Glutamatergic neuron (in vitro differentiated cells): ENCODE measurements at regions not wholly inside any gene's neighbourhood (a gene's known extent, or its start where the extent isn't known, plus 50 kb on each side); places are given as distances from the start of the nearest gene placed in this dataset.

Source experiments
- DNase-seq: peaks from one replicate; pipeline ENCODE4 v3.0.0; 2022
- H3K27ac Mint-ChIP-seq: one replicate; pipeline ENCODE4 v1.8.0; 2020; ENCODE audit warnings: mild to moderate bottlenecking, mixed read lengths, inconsistent platforms; ENCODE audit not compliant: unreplicated experiment
- H3K27me3 Mint-ChIP-seq: one replicate; pipeline ENCODE4 v1.8.0; 2020; ENCODE audit warnings: mild to moderate bottlenecking, moderate library complexity, mixed read lengths, inconsistent platforms; ENCODE audit not compliant: unreplicated experiment
- H3K36me3 Mint-ChIP-seq: one replicate; pipeline ENCODE4 v1.8.0; 2020; ENCODE audit warnings: mild to moderate bottlenecking, mixed read lengths, inconsistent platforms; ENCODE audit not compliant: unreplicated experiment
- H3K4me1 Mint-ChIP-seq: one replicate; pipeline ENCODE4 v1.8.0; 2020; ENCODE audit warnings: mild to moderate bottlenecking, low read depth, mixed read lengths, inconsistent platforms; ENCODE audit not compliant: unreplicated experiment
- H3K4me3 Mint-ChIP-seq: one replicate; pipeline ENCODE4 v1.8.0; 2020; ENCODE audit warnings: mild to moderate bottlenecking, mixed read lengths, inconsistent platforms; ENCODE audit not compliant: unreplicated experiment
- H3K9me3 Mint-ChIP-seq: one replicate; pipeline ENCODE4 v1.8.0; 2020; ENCODE audit warnings: mild to moderate bottlenecking, moderate library complexity, mixed read lengths, inconsistent platforms; ENCODE audit not compliant: unreplicated experiment
- TF ChIP-seq, protein P1 (sequence below): fragments of 200-600 bp; sonication (generic); IDR thresholded peaks from one replicate; pipeline ENCODE4 v1.5.0; 2021; ENCODE audit not compliant: partially characterized antibody, unreplicated experiment

GRCh38 chr12:63319386-63319785 is 168.4 kb upstream of the AVPR1A start:
- H3K36me3 Mint-ChIP-seq, result no peaks in the 10 kb centered on the region
- TF ChIP-seq, protein P1, sequence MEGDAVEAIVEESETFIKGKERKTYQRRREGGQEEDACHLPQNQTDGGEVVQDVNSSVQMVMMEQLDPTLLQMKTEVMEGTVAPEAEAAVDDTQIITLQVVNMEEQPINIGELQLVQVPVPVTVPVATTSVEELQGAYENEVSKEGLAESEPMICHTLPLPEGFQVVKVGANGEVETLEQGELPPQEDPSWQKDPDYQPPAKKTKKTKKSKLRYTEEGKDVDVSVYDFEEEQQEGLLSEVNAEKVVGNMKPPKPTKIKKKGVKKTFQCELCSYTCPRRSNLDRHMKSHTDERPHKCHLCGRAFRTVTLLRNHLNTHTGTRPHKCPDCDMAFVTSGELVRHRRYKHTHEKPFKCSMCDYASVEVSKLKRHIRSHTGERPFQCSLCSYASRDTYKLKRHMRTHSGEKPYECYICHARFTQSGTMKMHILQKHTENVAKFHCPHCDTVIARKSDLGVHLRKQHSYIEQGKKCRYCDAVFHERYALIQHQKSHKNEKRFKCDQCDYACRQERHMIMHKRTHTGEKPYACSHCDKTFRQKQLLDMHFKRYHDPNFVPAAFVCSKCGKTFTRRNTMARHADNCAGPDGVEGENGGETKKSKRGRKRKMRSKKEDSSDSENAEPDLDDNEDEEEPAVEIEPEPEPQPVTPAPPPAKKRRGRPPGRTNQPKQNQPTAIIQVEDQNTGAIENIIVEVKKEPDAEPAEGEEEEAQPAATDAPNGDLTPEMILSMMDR, result no peak
- H3K4me3 Mint-ChIP-seq, result no peak overlapping the region
- no peak overlapping the region for H3K27ac Mint-ChIP-seq
- H3K4me1 Mint-ChIP-seq, result no peaks in the 10 kb centered on the region
- H3K27me3 Mint-ChIP-seq, result peaks cover 3% of the 10 kb centered on the region
- no peak for DNase-seq
- peaks cover 4% of the 10 kb centered on the region for H3K9me3 Mint-ChIP-seq

DNA sequence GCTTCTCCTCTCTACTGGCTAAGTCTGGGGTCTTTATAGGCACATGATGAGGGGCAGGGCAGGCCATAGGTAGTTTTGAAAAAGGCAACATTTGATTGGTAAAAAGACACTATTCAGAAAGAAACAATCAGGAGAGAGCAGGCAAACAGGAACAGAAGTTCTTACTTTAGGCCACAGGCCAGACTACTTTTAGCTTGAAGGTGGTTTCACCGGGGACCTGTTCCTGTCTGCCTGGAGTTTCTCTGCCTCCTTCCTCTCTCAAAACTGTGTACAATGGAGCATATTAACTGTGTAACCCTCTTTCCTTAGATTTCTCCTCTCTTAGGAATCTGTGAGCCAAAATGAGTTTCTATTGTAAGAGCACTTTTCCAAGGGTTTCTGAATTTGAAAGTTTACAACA is 167.9 kb upstream of the AVPR1A start:
- peaks cover 2% of the 10 kb centered on the region for H3K9me3 Mint-ChIP-seq
- H3K4me1 Mint-ChIP-seq, result no peaks in the 10 kb centered on the region
- peaks cover 3% of the 10 kb centered on the region for H3K27me3 Mint-ChIP-seq
- no peaks in the 10 kb centered on the region for H3K36me3 Mint-ChIP-seq
- no peak overlapping the region for H3K4me3 Mint-ChIP-seq
- TF ChIP-seq, protein P1, result no peak
- no peak overlapping the region for H3K27ac Mint-ChIP-seq
- DNase-seq, result no peak

GRCh38 chr12:63318313-63318712 is 167.3 kb upstream of the AVPR1A start:
- no peak for DNase-seq
- peaks cover 3% of the 10 kb centered on the region for H3K27me3 Mint-ChIP-seq
- TF ChIP-seq, protein P1, result no peak
- H3K4me3 Mint-ChIP-seq, result no peak overlapping the region
- H3K9me3 Mint-ChIP-seq, result peaks cover 2% of the 10 kb centered on the region
- no peaks in the 10 kb centered on the region for H3K4me1 Mint-ChIP-seq
- H3K27ac Mint-ChIP-seq, result no peak overlapping the region
- H3K36me3 Mint-ChIP-seq, result no peaks in the 10 kb centered on the region

DNA sequence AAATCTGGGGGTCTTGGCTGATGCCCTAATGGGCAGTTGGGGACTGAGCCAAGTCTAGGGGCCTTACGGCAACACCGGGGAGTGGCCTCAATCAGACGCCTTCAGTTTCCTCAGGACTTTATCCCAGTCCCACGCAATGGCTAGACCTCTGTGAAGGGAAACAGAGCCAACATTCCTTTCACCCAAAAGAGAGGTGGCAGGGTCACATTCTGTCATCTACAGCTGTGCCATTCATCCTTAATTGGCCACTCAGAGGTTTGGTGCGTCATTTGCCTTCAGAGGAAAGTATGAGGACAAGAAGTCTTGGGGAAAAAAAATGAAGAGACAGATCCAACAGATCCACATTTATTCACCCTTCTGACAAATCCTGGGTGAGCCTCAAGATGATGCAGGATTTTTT is 166.9 kb upstream of the AVPR1A start:
- H3K27ac Mint-ChIP-seq, result no peak overlapping the region
- H3K4me1 Mint-ChIP-seq, result no peaks in the 10 kb centered on the region
- H3K9me3 Mint-ChIP-seq, result peaks cover 2% of the 10 kb centered on the region
- TF ChIP-seq, protein P1, result no peak
- no peak for DNase-seq
- H3K36me3 Mint-ChIP-seq, result no peaks in the 10 kb centered on the region
- no peak overlapping the region for H3K4me3 Mint-ChIP-seq
- peaks cover 3% of the 10 kb centered on the region for H3K27me3 Mint-ChIP-seq

- Mint-ChIP-seq H3K9me3 (peaks cover 2% of the 10 kb centered on the region), H3K4me3 (no peak overlapping the region), H3K4me1 (no peaks in the 10 kb centered on the region), H3K27me3 (peaks cover 3% of the 10 kb centered on the region), H3K36me3 (no peaks in the 10 kb centered on the region), H3K27ac (no peak overlapping the region)
- TF ChIP-seq, protein P1, result no peak
- no peak for DNase-seq
Measured at GRCh38 chr12:63317286-63317846, 166.4 kb upstream of the AVPR1A start.
